OCI-LY7 (cell line): ENCODE measurements at regions not wholly inside any gene's neighbourhood (a gene's known extent, or its start where the extent isn't known, plus 50 kb on each side); places are given as distances from the start of the nearest gene placed in this dataset.

ENCODE experiments used
- EZH2phosphoT487 ChIP-seq: fragments of 200-600 bp; sonication (generic); IDR thresholded peaks from 2 replicates; pipeline ENCODE4 v1.6.1; 2018; ENCODE audit warnings: low read depth, borderline replicate concordance, mild to moderate bottlenecking, mixed run types, antibody characterized with exemption, low read length, moderate library complexity, mixed read lengths
- TF ChIP-seq, protein P1 (sequence below): fragments of 200-600 bp; sonication (generic); conservative IDR thresholded peaks from 2 replicates; pipeline ENCODE4 v1.5.1; 2014; ENCODE audit warnings: mild to moderate bottlenecking, antibody characterized with exemption, low read length, moderate library complexity, mixed read lengths

DNA sequence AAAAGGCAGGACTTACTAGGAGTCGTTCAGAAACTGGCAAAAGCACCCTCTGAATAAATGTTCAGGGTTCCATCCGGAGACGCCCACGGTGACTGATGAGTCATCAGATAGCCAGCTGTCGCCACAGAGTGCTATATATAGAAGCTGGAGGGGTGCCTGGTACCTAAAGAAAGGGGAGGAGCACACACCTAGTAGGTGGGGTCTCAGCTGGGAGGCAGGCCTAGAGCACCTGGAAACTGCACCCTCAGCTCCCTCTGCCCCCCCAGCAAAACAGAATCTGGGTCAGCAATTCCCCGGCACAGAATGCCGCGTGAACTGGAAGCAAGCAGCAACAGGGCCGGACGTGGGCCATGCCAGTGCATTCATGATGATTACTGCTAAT lies 242.0 kb downstream of the BCOR start:
- TF ChIP-seq, protein P1, sequence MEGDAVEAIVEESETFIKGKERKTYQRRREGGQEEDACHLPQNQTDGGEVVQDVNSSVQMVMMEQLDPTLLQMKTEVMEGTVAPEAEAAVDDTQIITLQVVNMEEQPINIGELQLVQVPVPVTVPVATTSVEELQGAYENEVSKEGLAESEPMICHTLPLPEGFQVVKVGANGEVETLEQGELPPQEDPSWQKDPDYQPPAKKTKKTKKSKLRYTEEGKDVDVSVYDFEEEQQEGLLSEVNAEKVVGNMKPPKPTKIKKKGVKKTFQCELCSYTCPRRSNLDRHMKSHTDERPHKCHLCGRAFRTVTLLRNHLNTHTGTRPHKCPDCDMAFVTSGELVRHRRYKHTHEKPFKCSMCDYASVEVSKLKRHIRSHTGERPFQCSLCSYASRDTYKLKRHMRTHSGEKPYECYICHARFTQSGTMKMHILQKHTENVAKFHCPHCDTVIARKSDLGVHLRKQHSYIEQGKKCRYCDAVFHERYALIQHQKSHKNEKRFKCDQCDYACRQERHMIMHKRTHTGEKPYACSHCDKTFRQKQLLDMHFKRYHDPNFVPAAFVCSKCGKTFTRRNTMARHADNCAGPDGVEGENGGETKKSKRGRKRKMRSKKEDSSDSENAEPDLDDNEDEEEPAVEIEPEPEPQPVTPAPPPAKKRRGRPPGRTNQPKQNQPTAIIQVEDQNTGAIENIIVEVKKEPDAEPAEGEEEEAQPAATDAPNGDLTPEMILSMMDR, result no peak
- no peak for TF ChIP-seq EZH2phosphoT487
